ENCODE measurements at regions not wholly inside any gene's neighbourhood (a gene's known extent, or its start where the extent isn't known, plus 50 kb on each side); places are given as distances from the start of the nearest gene placed in this dataset.

GRCh38 chr16:85491798-85492294, 121.3 kb upstream of the GSE1 start:
- no peak overlapping the region for H3K18ac ChIP-seq (ENCODE audit: low read depth, low read length)
- H3K36me3 ChIP-seq (ENCODE audit: control insufficient read depth, insufficient read depth, low read length): no peaks in the 10 kb centered on the region
- 0 out of 2 replicates have a peak overlapping the region, but pooled peaks have one; percentile 6 for H3K14ac ChIP-seq (replicated peaks; ENCODE audit: low read depth, low read length)
- no peak overlapping the region for H2AK5ac ChIP-seq (ENCODE audit: low read depth, low read length)
- peak; percentile 21 for ATAC-seq (ENCODE audit: low read depth)
- H3K23ac ChIP-seq (ENCODE audit: low read depth, low read length): no peak overlapping the region
- intact Hi-C loops (cut with micrococcal nuclease) (no loop called here), in situ Hi-C loops (cut with MboI; ENCODE audit: low sequenced_read_pairs) (no loop called here), dilution Hi-C loops (cut with HindIII; ENCODE audit: low sequenced_read_pairs, unreplicated experiment) (no loop called here)
- DNase-seq: no peak
- H2BK20ac ChIP-seq (ENCODE audit: low read depth, low read length): no peak overlapping the region
- H3K56ac ChIP-seq (ENCODE audit: extremely low read depth, insufficient read depth, low read length): no peak overlapping the region
- 47% methylated on average over 7 of the region's 17 CpGs; no CpG with 5 or more reads in 1 of the 2 experiments for WGBS, 2 experiments (ENCODE audit: extremely low coverage in 2 of 2, insufficient read length in 1 of 2)
- H4K5ac ChIP-seq (ENCODE audit: low read depth, low read length): no peak overlapping the region
- H3K4me3 ChIP-seq (ENCODE audit: insufficient read depth, low read depth, low read length): no peak overlapping the region
- no peak overlapping the region for H3K9ac ChIP-seq (ENCODE audit: low read depth, low read length)
- H2BK15ac ChIP-seq (ENCODE audit: low read depth, low read length): no peak overlapping the region
- H2BK120ac ChIP-seq (ENCODE audit: low read depth, low read length): no peak overlapping the region
- no peak overlapping the region for H3K27ac ChIP-seq (ENCODE audit: insufficient read depth, low read length)
- peak overlapping the region; percentile 18 for H2AFZ ChIP-seq (replicated peaks; ENCODE audit: low read length, poor library complexity)
- H2AK9ac ChIP-seq (replicated peaks; ENCODE audit: low read depth, low read length, poor library complexity): peak overlapping the region; percentile 19
- no peaks in the 10 kb centered on the region for H3K27me3 ChIP-seq (ENCODE audit: control insufficient read depth, insufficient read depth, low read length)
- peaks cover 3 to 22% of the 10 kb centered on the region in 2 experiments; a peak in 3 of 4 replicates for H3K79me1 ChIP-seq (ENCODE audit: low read depth in 1 of 2, low read length in 2 of 2)
- no peak overlapping the region for H2BK5ac ChIP-seq (ENCODE audit: low read depth, low read length, poor library complexity, severe bottlenecking)
- H3K4me1 ChIP-seq (ENCODE audit: control insufficient read depth, insufficient read depth, low read length): peaks cover 10% of the 10 kb centered on the region; the same call in 1 of the 2 replicates
- peaks cover 42% of the 10 kb centered on the region for H4K20me1 ChIP-seq (ENCODE audit: insufficient read depth, low read length)
- no peak overlapping the region for H3K4me2 ChIP-seq (ENCODE audit: low read depth, low read length)
- TF ChIP-seq MAZ (IDR thresholded peaks at IDR 0.05; ENCODE audit: borderline replicate concordance, low read depth, low read length) (no peak), CHD1 (IDR thresholded peaks at IDR 0.05; ENCODE audit: low read depth, low read length) (no peak), ELK1 (IDR thresholded peaks at IDR 0.05; ENCODE audit: borderline replicate concordance, low read depth, low read length) (no peak), MAFK (IDR thresholded peaks at IDR 0.05; ENCODE audit: low read depth, low read length) (no peak), RAD21 (IDR thresholded peaks at IDR 0.05; ENCODE audit: low read length) (no peak), FOS (IDR thresholded peaks at IDR 0.05; ENCODE audit: low read depth, low read length) (no peak), CTCF (conservative IDR thresholded peaks at IDR 0.05; ENCODE audit: low read depth, low read length) (no peak), POLR2A (IDR thresholded peaks at IDR 0.05; ENCODE audit: low read depth, low read length) (no peak), CEBPB (IDR thresholded peaks at IDR 0.05; ENCODE audit: low read depth, low read length) (no peak), RCOR1 (IDR thresholded peaks at IDR 0.05; ENCODE audit: insufficient replicate concordance, low read length) (no peak), NFE2L2 (IDR thresholded peaks at IDR 0.05; ENCODE audit: low read depth, low read length) (no peak), SMC3 (IDR thresholded peaks at IDR 0.05; ENCODE audit: low read depth, low read length) (no peak), MXI1 (IDR thresholded peaks at IDR 0.05; ENCODE audit: borderline replicate concordance, low read depth, low read length) (no peak), RFX5 (IDR thresholded peaks at IDR 0.05; ENCODE audit: low read depth, low read length) (no peak), BHLHE40 (IDR thresholded peaks at IDR 0.05; ENCODE audit: low read depth, low read length) (no peak), USF2 (IDR thresholded peaks at IDR 0.05; ENCODE audit: low read depth, low read length) (no peak)
- H4K91ac ChIP-seq (ENCODE audit: insufficient read depth, low read depth, low read length): no peak overlapping the region
- H3K9me1 ChIP-seq (ENCODE audit: insufficient read depth, low read length): 0 out of 2 replicates have a peak, but pooled peaks cover 6% of the 10 kb centered on the region
- ChIA-PET POLR2A (ENCODE audit: unreplicated experiment) (no interaction called here), CTCF (interaction anchor here (1.1 kb wide), 1 partner anchor 24 kb away, joined by 4 read pairs; no protein-coding TSS in a partner anchor)
- H3K4ac ChIP-seq (ENCODE audit: low read depth, low read length): no peak overlapping the region
- peak overlapping the region in 1 of 2 experiments; percentile 37; a peak in 1 of 4 replicates for H4K8ac ChIP-seq (ENCODE audit: low read depth in 2 of 2, low read length in 2 of 2)
- BruUV-seq (replicated peaks): no TSS peak
- no peaks in the 10 kb centered on the region for H3K9me3 ChIP-seq (ENCODE audit: control insufficient read depth, insufficient read depth, low read length)

All from IMR-90 (cell line).